GM19239 (cell line): ENCODE measurements at regions not wholly inside any gene's neighbourhood (a gene's known extent, or its start where the extent isn't known, plus 50 kb on each side); places are given as distances from the start of the nearest gene placed in this dataset.
"Not testable (repeated sequence)": the region's sequence is repeated elsewhere in the genome, so short reads cannot be mapped to it uniquely, and the experiment has no call there.

Experiments
- DNase-seq: peaks from one replicate; pipeline ENCODE4 v3.0.0; 2011; ENCODE audit warnings: low spot score; ENCODE audit not compliant: insufficient read length
- FAIRE-seq: peaks from 2 replicates; lab custom pipeline; 2011; peaks lifted over from hg19 to GRCh38; lab: Jason Lieb, UNC

DNA sequence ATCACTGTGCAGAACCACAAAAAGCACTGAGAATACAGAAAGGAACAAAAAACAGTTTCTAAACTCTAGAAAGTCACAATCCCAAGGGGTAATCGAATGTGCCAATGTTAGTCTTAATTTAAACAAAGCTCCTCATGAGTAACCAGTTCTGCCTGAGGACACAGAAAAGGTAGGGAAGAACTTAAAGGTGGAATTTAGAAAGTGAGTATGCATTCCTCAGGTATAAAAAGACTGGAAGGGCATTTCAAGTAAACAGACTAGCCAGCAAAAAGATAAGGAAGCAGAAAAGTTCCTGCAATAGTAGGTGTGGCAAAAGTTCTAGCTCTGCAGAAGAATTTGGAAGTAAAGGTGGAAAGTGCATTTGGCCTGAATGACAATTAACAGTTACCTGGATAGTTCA, 84.6 kb upstream of the DLX6 start:
- FAIRE-seq: no peak

DNA sequence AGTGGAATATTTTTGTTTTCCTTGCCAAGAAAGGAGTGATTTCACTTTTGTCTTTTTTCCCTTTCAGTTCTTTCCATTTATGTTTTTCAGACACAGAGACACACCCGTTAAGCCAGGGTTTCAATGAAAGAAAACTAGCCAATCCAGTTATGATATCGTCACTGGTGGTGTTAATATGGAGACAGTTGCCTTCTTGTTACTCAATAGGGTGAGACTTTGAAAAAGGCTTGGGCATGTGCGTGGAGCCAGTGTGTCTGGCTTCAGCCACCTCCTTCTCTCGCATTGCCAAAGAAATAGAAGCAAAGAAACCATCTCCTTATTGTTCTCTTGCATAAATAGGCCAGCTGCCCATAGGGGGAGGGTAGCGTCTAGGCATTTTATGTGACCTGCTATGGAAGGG, 84.1 kb upstream of the DLX6 start:
- DNase-seq (no peak), FAIRE-seq (no peak)

More for the DNA sequence above, 84.6 kb upstream of the DLX6 start:
- no peak for DNase-seq

DNA sequence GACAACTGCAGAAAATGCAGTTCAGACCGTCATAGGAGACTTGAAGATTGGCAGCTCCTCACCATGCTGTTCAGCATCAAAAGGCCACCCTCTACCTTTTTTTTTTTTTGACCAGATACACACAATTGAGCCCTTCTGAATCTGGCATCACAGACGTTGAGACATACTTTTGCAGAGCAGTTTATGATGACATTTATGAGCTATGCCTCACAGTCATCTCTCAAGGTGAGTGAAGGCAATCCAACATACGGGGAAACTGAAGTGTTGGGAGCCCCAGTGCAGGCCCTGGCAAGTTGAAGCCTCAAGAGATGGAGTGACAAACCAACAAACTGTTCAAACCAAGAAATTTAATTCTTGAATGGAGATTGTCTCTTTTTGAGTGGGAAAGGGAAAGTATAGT, 83.6 kb upstream of the DLX6 start:
- FAIRE-seq: no peak

DNA sequence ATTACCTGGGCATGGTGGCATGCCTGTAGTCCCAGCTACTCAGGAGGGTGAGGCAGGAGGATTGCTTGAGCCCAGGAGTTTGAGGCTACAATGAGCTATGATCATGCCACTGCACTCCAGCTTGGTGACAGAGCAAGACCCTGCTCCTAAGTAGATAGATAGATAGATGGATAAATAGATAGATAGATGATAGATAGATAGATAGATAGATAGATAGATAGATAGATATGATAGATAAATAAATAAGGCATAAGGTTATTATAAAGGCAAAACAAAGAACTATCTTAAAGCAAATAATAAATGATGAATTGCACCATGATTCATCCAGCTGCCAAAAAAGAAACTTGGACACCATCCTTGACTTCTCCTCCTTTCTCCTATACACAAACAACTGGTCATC, 82.0 kb upstream of the DLX6 start:
- DNase-seq, FAIRE-seq: not testable (repeated sequence)

More for the DNA sequence above, 83.6 kb upstream of the DLX6 start:
- DNase-seq: no peak

DNA sequence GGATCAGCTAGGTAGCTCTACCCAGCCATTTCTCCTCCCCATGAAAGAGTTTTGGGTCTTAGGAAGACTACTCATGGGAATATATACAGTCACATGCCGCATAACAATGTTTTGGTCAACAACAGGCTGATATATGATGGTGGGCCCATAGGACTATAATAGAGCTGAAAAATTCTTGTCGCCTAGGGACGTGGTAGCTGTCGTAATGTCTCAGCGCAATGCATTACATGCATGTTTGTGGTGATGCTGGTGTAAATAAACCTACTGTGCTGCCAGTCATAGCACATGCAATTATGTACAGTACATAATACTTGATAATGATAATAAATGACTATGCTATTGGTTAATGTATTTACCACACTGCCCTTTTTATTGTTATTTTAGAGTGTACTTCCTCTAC, 78.2 kb upstream of the DLX6 start:
- FAIRE-seq (no peak), DNase-seq (no peak)

DNA sequence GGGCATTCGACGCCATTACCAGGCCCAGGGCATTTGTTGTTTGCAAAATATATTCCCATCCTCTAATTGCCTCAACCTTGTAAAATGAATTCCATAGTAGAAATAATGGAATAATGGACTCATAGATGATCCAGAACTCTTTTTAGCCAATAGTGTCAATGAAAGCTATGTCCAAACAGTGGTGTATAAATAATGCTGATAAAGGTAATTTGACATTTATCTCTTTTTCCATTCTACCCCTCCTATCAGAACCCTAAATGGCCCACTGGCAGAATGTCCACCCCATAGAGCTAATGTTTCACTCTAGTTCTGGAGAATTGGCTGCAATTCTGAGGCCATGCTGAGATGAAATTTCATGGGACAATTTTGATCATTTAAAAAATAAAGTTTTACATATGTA, 76.4 kb upstream of the DLX6 start:
- no peak for DNase-seq
- no peak for FAIRE-seq

DNA sequence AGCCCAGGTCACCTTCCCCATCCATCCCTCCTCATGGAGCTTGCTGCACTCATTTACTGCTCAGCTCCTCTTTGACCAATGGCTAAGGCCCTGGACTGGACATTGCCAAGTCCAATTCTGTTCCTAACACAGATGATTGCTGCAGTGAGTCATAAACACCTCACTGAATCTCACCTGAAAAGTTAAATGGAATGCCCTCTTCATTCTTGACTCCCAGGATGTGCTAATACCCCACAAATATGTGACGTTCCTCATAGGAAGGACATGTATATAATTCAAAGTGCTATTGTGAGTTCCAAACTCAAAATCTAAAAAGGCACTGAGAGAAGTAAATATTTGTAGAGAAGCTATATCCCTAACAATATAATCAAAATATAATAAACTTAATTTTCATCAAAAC, 73.5 kb upstream of the DLX6 start:
- DNase-seq (no peak), FAIRE-seq (no peak)

DNA sequence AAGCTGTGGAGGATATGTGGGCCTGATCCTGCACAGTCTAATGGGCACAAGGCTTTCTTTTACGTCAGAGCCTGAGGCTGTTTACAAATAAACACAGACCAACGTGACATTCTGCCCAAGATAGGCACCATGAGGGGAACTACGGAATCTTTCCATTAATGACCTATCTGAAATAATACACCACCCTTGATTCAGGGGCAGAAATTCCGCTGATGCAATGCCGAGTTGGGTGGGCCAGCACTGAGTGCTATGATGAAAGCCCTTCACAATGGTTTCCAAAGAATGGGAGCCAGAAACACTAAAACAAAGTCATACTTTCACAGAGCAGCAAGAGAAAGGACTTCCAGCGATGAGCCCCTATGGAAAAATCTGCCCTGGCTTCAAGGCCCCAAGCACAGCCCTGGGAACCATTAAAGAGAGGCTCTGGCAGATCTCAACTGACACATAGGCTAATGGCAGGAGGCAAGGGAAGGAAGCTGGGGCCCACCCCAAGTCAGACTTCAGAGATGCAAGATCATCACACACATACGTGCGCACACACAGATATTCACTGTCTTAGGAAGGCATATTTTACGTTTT, 72.2 kb upstream of the DLX6 start:
- DNase-seq (no peak), FAIRE-seq (no peak)

DNA sequence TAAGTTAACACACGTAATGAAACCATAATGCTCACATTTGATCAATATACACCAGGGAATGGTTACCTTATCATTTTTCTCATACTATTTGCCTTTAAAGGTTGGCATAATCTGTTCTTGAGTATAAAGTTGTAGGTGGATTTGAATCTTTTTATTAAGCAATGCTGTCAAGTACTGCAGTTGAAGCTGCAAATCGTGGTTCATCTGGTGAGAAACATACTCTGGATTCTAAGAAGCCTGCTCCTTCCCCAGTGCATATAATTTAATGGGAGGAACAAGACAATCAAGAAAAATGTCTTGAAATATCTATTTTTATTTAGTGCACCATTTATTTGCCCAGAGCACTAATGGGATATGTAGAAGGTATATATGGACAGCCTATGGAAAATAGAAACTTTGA, 68.7 kb upstream of the DLX6 start:
- DNase-seq: no peak
- FAIRE-seq: no peak

DNA sequence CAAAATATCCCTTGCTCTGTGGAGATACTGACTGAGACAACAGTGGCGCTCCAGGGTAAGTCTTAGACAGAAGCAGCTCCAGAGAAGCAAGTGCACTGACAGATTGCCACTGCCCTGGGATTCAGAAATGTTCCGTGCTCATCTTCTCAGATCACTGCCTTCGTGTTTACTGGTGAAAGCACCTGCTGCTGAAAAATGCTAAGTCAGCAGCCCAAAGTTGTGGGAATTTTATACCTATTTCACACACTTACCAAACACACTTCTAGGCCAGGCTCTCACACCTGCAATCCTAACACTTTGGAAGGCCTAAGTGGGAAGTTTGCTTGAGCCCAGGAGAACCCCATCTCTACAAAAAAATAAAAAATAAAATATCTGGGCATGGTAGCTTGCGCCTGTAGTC, 63.2 kb upstream of the DLX6 start:
- FAIRE-seq: no peak

DNA sequence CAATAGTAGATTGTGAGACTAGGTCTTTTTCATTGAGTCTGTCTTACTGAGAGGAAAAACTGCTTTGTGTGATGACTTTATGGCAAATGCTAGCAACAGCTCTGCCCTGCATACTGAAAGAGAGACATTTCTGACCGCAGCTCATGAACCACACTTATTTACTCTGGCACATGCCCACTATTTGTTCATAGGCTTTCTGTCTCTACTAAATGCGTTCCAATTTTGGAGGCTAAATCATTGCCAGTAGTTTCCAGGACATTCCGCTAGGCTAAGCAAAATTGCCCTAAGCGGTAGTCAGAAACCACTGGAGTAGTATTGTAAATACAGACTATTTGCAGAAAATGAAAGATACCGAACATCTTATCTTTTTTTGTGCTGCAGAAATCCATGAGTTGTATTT, 55.6 kb upstream of the DLX6 start:
- FAIRE-seq (no peak), DNase-seq (no peak)

More for the DNA sequence above, 63.2 kb upstream of the DLX6 start:
- no peak for DNase-seq

DNA sequence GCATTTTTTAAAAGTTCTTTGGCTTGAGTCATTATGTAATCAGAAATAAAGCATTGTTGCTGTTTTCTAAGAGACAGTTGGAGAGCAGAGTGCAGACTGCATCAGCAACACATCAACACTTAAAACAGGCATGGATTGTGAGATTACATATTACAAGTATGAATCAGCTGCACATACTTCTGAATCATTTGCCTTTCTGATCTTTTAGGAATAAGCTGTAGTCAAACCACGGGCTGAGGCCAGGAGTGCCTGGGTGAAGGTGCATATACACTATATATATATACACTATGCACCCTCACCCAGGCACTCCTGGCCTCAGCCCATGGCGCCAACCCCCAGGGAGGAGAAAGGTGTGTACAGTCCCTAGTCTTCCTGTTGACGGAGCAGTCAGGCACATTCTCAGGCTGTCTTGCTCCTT, 52.4 kb upstream of the DLX6 start:
- no peak for FAIRE-seq

DNA sequence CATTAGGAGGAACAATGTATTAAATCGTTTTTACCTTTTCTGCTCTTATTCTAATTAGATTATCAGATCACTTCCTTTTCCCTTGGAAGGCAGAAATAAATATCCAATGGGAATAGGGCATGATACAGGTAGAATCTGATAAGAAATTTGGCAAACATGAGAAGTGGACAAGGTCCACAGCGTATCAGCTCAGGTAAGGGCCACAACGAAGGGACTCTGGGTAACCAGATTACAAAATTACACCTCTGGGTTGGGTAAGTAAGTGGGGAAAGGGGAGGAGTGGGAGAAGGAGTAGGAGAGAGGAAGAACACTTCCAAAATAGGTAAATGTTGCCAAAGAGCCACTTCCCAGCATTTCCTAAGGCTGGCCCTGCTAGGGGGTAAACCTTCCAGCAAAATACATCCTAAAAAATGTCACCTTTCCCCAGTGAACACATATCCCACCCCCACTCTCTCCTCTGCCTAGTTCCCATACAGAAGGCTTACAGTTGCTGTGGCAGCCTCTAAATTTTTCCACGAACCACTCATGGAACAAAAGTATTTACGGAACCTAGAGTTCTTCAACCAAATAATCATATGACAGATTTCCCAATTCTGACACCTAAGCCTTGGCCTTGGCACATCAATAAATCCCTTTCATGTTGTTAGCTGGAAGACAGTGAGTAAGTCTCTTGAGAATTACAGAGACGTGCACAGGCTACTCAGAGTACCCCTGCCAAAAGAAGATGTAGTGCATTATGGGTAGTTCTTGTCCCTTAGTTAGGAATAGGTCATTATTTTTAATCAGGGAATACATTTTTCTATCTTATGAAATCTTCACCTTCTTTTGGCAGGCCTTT, 51.5 kb upstream of the DLX6 start:
- FAIRE-seq (no peak), DNase-seq (no peak)

More for the DNA sequence above, 52.4 kb upstream of the DLX6 start:
- DNase-seq: no peak
